GM23338 (cell line): ENCODE measurements at regions not wholly inside any gene's neighbourhood (a gene's known extent, or its start where the extent isn't known, plus 50 kb on each side); places are given as distances from the start of the nearest gene placed in this dataset.

Experiments
- ATAC-seq: fragments of 200-7000 bp; cut with Tn5 transposase; 3 replicates; pipeline ENCODE4 v1.9.1; 2020
- DNase-seq: peaks from one replicate; pipeline ENCODE4 v3.0.0-alpha.2; 2015; ENCODE audit warnings: low spot score
- H2AFZ ChIP-seq: fragments of 200-600 bp; sonication (generic); 2 replicates; pipeline ENCODE4 v1.8.0; 2016; ENCODE audit warnings: antibody characterized with exemption, mild to moderate bottlenecking, moderate library complexity
- H3F3A ChIP-seq: fragments of 200-600 bp; sonication (generic); replicated peaks from 2 replicates; pipeline ENCODE4 v1.8.0; 2017; ENCODE audit warnings: antibody characterized with exemption, mixed run types, low read depth
- H3K27ac ChIP-seq: fragments of 200-600 bp; sonication (generic); 2 replicates; pipeline ENCODE4 v1.6.1; 2016; ENCODE audit warnings: low read depth
- H3K27me3 ChIP-seq: fragments of 200-600 bp; sonication (generic); 2 replicates; pipeline ENCODE4 v1.8.0; 2016; ENCODE audit warnings: mild to moderate bottlenecking, mixed run types, moderate library complexity; ENCODE audit not compliant: insufficient read depth
- H3K36me3 ChIP-seq: fragments of 200-600 bp; sonication (generic); 2 replicates; pipeline ENCODE4 v1.8.0; 2016; ENCODE audit warnings: mild to moderate bottlenecking; ENCODE audit not compliant: insufficient read depth
- H3K4me1 ChIP-seq: fragments of 200-600 bp; sonication (generic); 2 replicates; pipeline ENCODE4 v1.8.0; 2016; ENCODE audit warnings: mild to moderate bottlenecking, moderate library complexity; ENCODE audit not compliant: insufficient read depth
- H3K4me2 ChIP-seq: fragments of 200-600 bp; sonication (generic); 2 replicates; pipeline ENCODE4 v1.7.1; 2017; ENCODE audit warnings: mixed run types
- H3K4me3 ChIP-seq: fragments of 200-600 bp; sonication (generic); 2 replicates; pipeline ENCODE4 v1.6.1; 2016; ENCODE audit warnings: mixed run types
- H3K79me2 ChIP-seq: fragments of 200-600 bp; sonication (generic); replicated peaks from 2 replicates; pipeline ENCODE4 v1.8.0; 2017; ENCODE audit warnings: mild to moderate bottlenecking; ENCODE audit not compliant: insufficient read depth
- H3K9me2 ChIP-seq: fragments of 200-600 bp; sonication (generic); 2 replicates; pipeline ENCODE4 v1.8.0; 2017; ENCODE audit not compliant: insufficient read depth
- H4K20me1 ChIP-seq: fragments of 200-600 bp; sonication (generic); replicated peaks from 2 replicates; pipeline ENCODE4 v1.8.0; 2017; ENCODE audit warnings: mild to moderate bottlenecking; ENCODE audit not compliant: insufficient read depth
- H3K27ac Mint-ChIP-seq: 2 replicates; pipeline ENCODE4 v1.8.0; 2020; ENCODE audit warnings: inconsistent platforms, mild to moderate bottlenecking, moderate library complexity, mixed read lengths
- H3K27me3 Mint-ChIP-seq: 3 replicates; pipeline ENCODE4 v1.8.0; 2022; ENCODE audit warnings: low read depth, mild to moderate bottlenecking, moderate library complexity, mixed read lengths, inconsistent platforms; ENCODE audit not compliant: insufficient read depth, poor library complexity
- H3K36me3 Mint-ChIP-seq: 3 replicates; pipeline ENCODE4 v1.8.0; 2021; ENCODE audit warnings: low read depth, mild to moderate bottlenecking, inconsistent platforms, moderate library complexity, mixed read lengths
- H3K4me1 Mint-ChIP-seq: 3 replicates; pipeline ENCODE4 v1.8.0; 2020; ENCODE audit warnings: mild to moderate bottlenecking, inconsistent platforms, mixed read lengths
- H3K4me3 Mint-ChIP-seq: 3 replicates; pipeline ENCODE4 v1.8.0; 2021; ENCODE audit warnings: moderate library complexity, mild to moderate bottlenecking, inconsistent platforms, mixed read lengths
- H3K9me3 Mint-ChIP-seq: 3 replicates; pipeline ENCODE4 v1.8.0; 2020; ENCODE audit warnings: moderate library complexity, mild to moderate bottlenecking, inconsistent platforms, mixed read lengths
- CREB1 ChIP-seq: fragments of 250-450 bp; sonication (Bioruptor Pico); IDR thresholded peaks from 2 replicates; pipeline ENCODE4 v1.5.0; 2020; ENCODE audit warnings: low read depth, mild to moderate bottlenecking, moderate library complexity
- EZH2 ChIP-seq: fragments of 200-600 bp; sonication (generic); IDR thresholded peaks from one replicate; pipeline ENCODE4 v1.8.0; 2017; ENCODE audit warnings: antibody characterized with exemption, mild to moderate bottlenecking, low read depth; ENCODE audit not compliant: unreplicated experiment
- EZH2phosphoT487 ChIP-seq: fragments of 200-600 bp; sonication (generic); IDR thresholded peaks from one replicate; pipeline ENCODE4 v1.8.1; 2018; ENCODE audit warnings: antibody characterized with exemption; ENCODE audit not compliant: unreplicated experiment
- JUNB ChIP-seq: IDR thresholded peaks from one replicate; pipeline ENCODE4 v1.6.1; 2016; ENCODE audit warnings: antibody characterized with exemption; ENCODE audit not compliant: unreplicated experiment
- NANOG ChIP-seq: IDR thresholded peaks from 2 replicates; pipeline ENCODE4 v1.6.1; 2016; ENCODE audit warnings: antibody characterized with exemption, borderline replicate concordance
- STAT1 ChIP-seq: IDR thresholded peaks from one replicate; pipeline ENCODE4 v1.6.1; 2016; ENCODE audit warnings: antibody characterized with exemption; ENCODE audit not compliant: unreplicated experiment
- ZNF114 ChIP-seq: fragments of 250-450 bp; sonication (Bioruptor Pico); IDR thresholded peaks from 2 replicates; pipeline ENCODE4 v1.5.0; 2020; ENCODE audit warnings: mild to moderate bottlenecking, moderate library complexity
- ZNF331 ChIP-seq: fragments of 250-450 bp; sonication (Bioruptor Pico); IDR thresholded peaks from 2 replicates; pipeline ENCODE4 v1.5.0; 2020; ENCODE audit warnings: low read depth, mild to moderate bottlenecking, moderate library complexity
- TF ChIP-seq, protein P1 (sequence below), 2 experiments: fragments of 200-600 bp in 1 of 2; sonication (generic) in 1 of 2; conservative IDR thresholded peaks; 2 replicates each; pipeline versions ENCODE4 v1.5.1 to v1.6.1; 2016 to 2017; ENCODE audit warnings: antibody characterized with exemption in 2 of 2, low read depth in 2 of 2, mild to moderate bottlenecking in 2 of 2, moderate library complexity in 1 of 2
- TF ChIP-seq, protein P2 (sequence below): IDR thresholded peaks from one replicate; pipeline ENCODE4 v1.6.1; 2018; ENCODE audit warnings: antibody characterized with exemption; ENCODE audit not compliant: unreplicated experiment
- TF ChIP-seq, protein P3 (sequence below): fragments of 250-450 bp; sonication (Bioruptor Pico); IDR thresholded peaks from 2 replicates; pipeline ENCODE4 v1.5.0; 2020; ENCODE audit warnings: mild to moderate bottlenecking, moderate library complexity
- TF ChIP-seq, protein P4 (sequence below): IDR thresholded peaks from 2 replicates; pipeline ENCODE4 v1.6.1; 2016; ENCODE audit warnings: antibody characterized with exemption

DNA sequence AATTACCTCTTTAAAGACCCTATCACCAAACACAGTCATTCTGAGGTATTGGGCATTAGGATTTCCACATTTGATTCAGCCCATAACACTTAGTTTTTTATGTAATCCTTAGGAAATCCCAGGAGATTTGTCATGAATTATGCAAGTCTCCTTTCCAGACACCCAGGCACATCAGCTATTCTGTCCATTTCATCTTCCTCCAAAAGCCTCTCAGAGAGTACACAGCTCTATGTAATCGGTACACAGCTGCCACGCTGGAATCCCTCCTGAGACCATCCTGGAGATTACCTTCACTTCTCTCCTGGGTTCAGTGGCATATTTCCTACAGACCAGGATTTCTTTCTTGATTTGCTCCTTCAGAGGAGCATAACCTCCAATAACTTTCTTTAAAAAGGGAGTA is 2309.8 kb upstream of the WWC1 start (continued):
- TF ChIP-seq JUNB: no peak
- no peak for TF ChIP-seq ZNF331 (CRISPR knock-in tag)
- TF ChIP-seq EZH2: no peak
- no peak for TF ChIP-seq NANOG

DNA sequence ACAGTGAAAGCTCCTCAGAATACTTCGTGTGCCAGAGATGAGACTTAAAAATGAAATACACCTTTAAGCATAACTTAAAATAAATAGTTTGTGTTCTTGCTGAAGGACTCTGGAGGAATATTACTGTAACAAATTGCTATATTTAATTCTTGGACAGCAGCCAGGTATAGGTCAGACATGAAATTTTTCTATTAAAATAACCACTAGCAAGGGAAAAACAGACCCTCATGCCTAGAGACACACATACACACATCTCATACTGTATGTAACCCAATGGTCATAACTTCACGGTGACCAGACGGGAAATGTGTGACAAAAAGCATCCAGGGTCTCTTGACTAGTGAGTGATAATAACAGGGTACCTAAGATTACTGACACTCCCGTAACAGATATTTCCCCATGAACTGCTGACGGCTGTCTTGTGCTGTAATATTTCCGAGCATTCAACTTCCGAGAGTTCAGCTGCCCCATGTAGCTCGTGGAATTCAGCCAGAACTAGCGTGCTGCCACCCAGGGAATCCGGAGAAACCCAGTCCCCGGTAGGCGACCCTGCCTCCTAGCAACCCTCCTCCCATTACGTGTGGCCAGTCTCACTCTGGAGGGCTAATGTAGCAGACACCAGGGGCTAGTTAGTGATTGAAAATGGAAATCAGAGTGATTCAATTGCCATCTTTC is 2295.1 kb upstream of the WWC1 start:
- Mint-ChIP-seq H3K36me3 (no peaks in the 10 kb centered on the region), H3K27ac (no peak overlapping the region), H3K4me1 (peaks cover 10% of the 10 kb centered on the region; the same call in 2 of the 3 replicates), H3K4me3 (no peak overlapping the region), H3K27me3 (no peaks in the 10 kb centered on the region), H3K9me3 (no peaks in the 10 kb centered on the region)
- Histone ChIP-seq H2AFZ (no peak overlapping the region), H3K4me3 (no peak overlapping the region), H3K27me3 (no peaks in the 10 kb centered on the region), H4K20me1 (no peaks in the 10 kb centered on the region), H3K79me2 (no peaks in the 10 kb centered on the region), H3K4me1 (0 out of 2 replicates have a peak, but pooled peaks cover 6% of the 10 kb centered on the region), H3K4me2 (no peak overlapping the region), H3K27ac (no peak overlapping the region), H3K36me3 (no peaks in the 10 kb centered on the region), H3F3A (no peaks in the 10 kb centered on the region), H3K9me2 (no peaks in the 10 kb centered on the region)
- DNase-seq: peak; percentile 14
- peak; percentile 50; the same call in 2 of the 3 replicates for ATAC-seq
- no peak for TF ChIP-seq NANOG
- no peak for TF ChIP-seq CREB1 (CRISPR knock-in tag)
- TF ChIP-seq EZH2: no peak
- TF ChIP-seq, protein P1, sequence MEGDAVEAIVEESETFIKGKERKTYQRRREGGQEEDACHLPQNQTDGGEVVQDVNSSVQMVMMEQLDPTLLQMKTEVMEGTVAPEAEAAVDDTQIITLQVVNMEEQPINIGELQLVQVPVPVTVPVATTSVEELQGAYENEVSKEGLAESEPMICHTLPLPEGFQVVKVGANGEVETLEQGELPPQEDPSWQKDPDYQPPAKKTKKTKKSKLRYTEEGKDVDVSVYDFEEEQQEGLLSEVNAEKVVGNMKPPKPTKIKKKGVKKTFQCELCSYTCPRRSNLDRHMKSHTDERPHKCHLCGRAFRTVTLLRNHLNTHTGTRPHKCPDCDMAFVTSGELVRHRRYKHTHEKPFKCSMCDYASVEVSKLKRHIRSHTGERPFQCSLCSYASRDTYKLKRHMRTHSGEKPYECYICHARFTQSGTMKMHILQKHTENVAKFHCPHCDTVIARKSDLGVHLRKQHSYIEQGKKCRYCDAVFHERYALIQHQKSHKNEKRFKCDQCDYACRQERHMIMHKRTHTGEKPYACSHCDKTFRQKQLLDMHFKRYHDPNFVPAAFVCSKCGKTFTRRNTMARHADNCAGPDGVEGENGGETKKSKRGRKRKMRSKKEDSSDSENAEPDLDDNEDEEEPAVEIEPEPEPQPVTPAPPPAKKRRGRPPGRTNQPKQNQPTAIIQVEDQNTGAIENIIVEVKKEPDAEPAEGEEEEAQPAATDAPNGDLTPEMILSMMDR (conservative IDR thresholded peaks at IDR 0.05; ENCODE audit: low read depth in 2 of 2): no peak
- no peak for TF ChIP-seq EZH2phosphoT487
- no peak for TF ChIP-seq STAT1
- TF ChIP-seq, protein P2, sequence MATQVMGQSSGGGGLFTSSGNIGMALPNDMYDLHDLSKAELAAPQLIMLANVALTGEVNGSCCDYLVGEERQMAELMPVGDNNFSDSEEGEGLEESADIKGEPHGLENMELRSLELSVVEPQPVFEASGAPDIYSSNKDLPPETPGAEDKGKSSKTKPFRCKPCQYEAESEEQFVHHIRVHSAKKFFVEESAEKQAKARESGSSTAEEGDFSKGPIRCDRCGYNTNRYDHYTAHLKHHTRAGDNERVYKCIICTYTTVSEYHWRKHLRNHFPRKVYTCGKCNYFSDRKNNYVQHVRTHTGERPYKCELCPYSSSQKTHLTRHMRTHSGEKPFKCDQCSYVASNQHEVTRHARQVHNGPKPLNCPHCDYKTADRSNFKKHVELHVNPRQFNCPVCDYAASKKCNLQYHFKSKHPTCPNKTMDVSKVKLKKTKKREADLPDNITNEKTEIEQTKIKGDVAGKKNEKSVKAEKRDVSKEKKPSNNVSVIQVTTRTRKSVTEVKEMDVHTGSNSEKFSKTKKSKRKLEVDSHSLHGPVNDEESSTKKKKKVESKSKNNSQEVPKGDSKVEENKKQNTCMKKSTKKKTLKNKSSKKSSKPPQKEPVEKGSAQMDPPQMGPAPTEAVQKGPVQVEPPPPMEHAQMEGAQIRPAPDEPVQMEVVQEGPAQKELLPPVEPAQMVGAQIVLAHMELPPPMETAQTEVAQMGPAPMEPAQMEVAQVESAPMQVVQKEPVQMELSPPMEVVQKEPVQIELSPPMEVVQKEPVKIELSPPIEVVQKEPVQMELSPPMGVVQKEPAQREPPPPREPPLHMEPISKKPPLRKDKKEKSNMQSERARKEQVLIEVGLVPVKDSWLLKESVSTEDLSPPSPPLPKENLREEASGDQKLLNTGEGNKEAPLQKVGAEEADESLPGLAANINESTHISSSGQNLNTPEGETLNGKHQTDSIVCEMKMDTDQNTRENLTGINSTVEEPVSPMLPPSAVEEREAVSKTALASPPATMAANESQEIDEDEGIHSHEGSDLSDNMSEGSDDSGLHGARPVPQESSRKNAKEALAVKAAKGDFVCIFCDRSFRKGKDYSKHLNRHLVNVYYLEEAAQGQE: no peak
- TF ChIP-seq ZNF331 (CRISPR knock-in tag): no peak
- TF ChIP-seq, protein P3, sequence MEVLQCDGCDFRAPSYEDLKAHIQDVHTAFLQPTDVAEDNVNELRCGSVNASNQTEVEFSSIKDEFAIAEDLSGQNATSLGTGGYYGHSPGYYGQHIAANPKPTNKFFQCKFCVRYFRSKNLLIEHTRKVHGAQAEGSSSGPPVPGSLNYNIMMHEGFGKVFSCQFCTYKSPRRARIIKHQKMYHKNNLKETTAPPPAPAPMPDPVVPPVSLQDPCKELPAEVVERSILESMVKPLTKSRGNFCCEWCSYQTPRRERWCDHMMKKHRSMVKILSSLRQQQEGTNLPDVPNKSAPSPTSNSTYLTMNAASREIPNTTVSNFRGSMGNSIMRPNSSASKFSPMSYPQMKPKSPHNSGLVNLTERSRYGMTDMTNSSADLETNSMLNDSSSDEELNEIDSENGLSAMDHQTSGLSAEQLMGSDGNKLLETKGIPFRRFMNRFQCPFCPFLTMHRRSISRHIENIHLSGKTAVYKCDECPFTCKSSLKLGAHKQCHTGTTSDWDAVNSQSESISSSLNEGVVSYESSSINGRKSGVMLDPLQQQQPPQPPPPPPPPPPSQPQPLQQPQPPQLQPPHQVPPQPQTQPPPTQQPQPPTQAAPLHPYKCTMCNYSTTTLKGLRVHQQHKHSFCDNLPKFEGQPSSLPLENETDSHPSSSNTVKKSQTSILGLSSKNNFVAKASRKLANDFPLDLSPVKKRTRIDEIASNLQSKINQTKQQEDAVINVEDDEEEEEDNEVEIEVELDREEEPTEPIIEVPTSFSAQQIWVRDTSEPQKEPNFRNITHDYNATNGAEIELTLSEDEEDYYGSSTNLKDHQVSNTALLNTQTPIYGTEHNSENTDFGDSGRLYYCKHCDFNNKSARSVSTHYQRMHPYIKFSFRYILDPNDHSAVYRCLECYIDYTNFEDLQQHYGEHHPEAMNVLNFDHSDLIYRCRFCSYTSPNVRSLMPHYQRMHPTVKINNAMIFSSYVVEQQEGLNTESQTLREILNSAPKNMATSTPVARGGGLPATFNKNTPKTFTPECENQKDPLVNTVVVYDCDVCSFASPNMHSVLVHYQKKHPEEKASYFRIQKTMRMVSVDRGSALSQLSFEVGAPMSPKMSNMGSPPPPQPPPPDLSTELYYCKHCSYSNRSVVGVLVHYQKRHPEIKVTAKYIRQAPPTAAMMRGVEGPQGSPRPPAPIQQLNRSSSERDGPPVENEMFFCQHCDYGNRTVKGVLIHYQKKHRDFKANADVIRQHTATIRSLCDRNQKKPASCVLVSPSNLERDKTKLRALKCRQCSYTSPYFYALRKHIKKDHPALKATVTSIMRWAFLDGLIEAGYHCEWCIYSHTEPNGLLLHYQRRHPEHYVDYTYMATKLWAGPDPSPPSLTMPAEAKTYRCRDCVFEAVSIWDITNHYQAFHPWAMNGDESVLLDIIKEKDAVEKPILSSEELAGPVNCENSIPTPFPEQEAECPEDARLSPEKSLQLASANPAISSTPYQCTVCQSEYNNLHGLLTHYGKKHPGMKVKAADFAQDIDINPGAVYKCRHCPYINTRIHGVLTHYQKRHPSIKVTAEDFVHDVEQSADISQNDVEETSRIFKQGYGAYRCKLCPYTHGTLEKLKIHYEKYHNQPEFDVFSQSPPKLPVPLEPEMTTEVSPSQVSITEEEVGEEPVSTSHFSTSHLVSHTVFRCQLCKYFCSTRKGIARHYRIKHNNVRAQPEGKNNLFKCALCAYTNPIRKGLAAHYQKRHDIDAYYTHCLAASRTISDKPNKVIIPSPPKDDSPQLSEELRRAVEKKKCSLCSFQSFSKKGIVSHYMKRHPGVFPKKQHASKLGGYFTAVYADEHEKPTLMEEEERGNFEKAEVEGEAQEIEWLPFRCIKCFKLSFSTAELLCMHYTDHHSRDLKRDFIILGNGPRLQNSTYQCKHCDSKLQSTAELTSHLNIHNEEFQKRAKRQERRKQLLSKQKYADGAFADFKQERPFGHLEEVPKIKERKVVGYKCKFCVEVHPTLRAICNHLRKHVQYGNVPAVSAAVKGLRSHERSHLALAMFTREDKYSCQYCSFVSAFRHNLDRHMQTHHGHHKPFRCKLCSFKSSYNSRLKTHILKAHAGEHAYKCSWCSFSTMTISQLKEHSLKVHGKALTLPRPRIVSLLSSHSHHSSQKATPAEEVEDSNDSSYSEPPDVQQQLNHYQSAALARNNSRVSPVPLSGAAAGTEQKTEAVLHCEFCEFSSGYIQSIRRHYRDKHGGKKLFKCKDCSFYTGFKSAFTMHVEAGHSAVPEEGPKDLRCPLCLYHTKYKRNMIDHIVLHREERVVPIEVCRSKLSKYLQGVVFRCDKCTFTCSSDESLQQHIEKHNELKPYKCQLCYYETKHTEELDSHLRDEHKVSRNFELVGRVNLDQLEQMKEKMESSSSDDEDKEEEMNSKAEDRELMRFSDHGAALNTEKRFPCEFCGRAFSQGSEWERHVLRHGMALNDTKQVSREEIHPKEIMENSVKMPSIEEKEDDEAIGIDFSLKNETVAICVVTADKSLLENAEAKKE (CRISPR knock-in tag): no peak
- TF ChIP-seq ZNF114 (CRISPR knock-in tag): no peak
- TF ChIP-seq, protein P4, sequence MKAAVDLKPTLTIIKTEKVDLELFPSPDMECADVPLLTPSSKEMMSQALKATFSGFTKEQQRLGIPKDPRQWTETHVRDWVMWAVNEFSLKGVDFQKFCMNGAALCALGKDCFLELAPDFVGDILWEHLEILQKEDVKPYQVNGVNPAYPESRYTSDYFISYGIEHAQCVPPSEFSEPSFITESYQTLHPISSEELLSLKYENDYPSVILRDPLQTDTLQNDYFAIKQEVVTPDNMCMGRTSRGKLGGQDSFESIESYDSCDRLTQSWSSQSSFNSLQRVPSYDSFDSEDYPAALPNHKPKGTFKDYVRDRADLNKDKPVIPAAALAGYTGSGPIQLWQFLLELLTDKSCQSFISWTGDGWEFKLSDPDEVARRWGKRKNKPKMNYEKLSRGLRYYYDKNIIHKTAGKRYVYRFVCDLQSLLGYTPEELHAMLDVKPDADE: no peak
